ENCODE measurements at regions not wholly inside any gene's neighbourhood (a gene's known extent, or its start where the extent isn't known, plus 50 kb on each side); places are given as distances from the start of the nearest gene placed in this dataset.

GRCh38 chr10:6766131-6766801 is 186.2 kb upstream of the PRKCQ start:
- DNase-seq (ENCODE audit: low read depth), result no peak

- no peak for DNase-seq (ENCODE audit: low read depth)
Measured at GRCh38 chr10:6763423-6763822, 183.3 kb upstream of the PRKCQ start.

DNA sequence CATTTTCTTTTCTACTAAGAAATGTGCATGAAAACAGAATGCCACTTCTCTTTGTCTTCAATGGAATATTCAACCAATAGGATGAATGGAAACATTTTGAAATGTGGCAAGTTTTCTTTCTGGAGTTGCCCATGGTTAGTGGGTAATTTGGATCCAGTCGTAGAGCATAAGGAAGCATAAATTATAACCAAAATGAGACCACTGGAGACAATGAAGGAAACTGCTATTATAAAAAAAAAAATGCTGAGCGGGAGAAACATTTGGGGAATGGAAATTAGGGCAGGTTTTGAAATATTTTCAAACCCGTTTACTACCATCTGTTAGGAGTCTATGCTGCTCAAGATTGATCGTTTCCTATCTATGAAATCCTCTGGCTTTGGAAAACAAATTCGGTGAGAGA is 182.9 kb upstream of the PRKCQ start:
- no peak for DNase-seq (ENCODE audit: low read depth)

DNA sequence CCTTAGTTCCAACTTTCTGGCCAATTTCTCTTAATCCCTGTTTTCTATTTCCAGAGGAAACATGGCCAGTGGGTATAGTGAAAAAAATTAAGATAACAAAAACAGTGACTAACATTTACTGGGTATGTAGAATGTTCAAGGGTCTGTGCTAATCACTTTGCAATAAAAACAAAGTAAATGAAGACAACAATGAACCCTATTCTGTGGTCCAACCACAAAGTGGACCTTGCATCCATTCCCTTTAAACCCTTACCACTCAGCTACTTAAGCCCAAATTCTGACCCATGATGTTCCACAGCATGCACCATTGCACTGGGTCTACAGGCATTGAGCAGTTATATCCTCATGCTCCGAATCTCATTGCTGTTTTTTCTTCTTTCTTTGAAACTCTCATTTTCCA is 179.9 kb upstream of the PRKCQ start:
- no peak for DNase-seq (ENCODE audit: low read depth)

DNA sequence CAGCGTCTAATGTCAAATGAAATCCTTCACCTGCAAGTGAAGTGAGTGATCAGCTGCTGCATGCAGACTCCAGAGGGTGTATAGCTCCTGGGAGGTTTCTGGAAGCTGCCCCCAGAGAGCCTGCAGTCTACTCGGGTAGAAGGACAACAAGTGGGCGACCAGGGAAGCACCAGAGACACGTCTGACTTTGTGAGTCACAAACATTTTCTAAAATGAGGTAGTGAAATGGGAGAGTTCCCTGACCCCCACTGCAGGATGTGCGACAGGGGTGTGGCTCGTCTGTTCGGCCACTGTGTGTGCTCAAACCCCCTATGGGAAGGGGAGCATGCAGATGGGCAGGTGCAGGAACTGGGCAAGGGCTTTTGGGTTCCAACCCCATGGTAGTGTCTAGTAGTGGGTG is 177.1 kb upstream of the PRKCQ start:
- no peak for DNase-seq (ENCODE audit: low read depth)

GRCh38 chr10:6756716-6757115 is 176.6 kb upstream of the PRKCQ start:
- no peak for DNase-seq (ENCODE audit: low read depth)

- DNase-seq (ENCODE audit: low read depth), result no peak
Measured at GRCh38 chr10:6755781-6756460, 175.8 kb upstream of the PRKCQ start.

- no peak for DNase-seq (ENCODE audit: low read depth)
Measured at GRCh38 chr10:6753644-6754043, 173.6 kb upstream of the PRKCQ start.

- DNase-seq (ENCODE audit: low read depth), result no peak
Measured at GRCh38 chr10:6751363-6751762, 171.3 kb upstream of the PRKCQ start.

DNA sequence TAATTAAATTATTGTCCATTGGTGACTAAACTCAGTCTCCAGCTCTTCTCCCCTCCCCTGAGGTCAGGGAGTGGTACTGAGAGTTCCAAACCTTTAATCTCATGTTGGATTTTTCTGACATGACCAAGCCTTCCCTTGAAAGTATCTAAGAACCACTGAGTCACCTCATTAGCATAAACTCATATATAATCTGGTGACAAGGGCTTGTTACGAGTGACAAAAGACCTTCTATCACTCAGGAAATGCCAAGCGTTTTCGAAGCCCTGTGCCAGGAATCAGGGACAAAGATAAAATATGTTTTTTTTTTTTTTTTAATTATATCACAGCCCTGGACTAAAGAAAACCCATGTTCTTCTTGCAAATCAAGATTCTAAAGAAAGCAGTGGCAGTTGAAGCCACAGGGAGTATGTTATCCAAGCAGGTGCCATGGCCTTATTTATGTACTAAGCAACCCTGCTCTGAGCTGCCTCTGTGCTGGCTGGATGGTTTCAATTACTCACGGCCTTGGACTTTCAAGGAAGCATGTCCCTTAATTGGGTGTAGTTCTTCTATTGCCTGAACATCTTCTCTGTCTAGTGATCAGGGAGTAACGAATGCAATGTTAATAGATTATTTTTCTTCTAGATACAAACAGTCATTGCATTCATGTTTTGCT is 169.0 kb upstream of the PRKCQ start:
- DNase-seq (ENCODE audit: low read depth), result peak; percentile 49

DNA sequence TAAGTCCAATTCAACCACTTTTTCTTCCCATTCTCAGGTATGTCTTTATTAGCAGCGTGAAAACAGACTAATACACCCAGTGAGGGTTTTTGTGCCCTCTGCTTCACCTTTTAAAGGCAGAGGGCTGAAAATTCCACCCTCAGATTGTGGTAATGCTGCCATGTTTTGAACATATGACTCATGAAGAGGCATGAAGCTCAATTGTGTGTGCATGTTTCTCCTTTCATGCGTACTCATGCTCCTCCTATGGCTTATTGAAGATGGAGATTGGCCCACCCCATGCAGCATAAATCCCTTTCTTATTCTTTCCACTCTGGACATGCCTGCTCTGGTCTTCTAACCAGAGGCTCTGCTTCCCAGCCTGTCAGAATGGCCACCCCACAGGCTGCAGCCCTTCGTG is 168.0 kb upstream of the PRKCQ start:
- DNase-seq (ENCODE audit: low read depth), result no peak

- DNase-seq (ENCODE audit: low read depth), result no peak
Measured at GRCh38 chr10:6746782-6747181, 166.7 kb upstream of the PRKCQ start.

DNA sequence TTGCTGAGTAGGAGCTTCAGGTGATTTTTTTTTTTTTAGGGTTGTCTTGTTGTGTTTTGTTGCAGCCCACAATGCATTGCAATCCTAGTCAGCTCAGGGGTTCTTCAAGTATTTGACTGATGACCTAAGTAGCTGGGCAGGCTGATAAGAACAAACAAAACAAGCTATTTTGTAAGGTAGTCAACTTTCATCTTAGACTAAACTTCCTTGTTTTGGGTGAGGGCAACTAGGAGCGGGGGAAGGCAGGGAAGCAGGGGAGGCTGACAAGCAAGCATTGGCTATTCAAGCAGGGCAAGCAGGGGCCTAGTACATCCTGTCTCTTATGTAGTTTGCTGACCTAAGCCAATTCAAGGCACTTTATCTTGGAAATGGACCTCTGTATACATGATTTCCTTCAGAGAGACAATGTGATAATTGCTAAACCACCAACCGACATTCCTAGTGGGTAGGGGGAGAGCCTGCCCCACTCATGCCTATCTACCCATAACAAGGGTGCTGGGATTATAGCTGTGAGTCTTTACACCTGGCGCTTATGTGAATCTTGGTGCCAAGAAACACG is 163.3 kb upstream of the PRKCQ start:
- no peak for DNase-seq (ENCODE audit: low read depth)

GRCh38 chr10:6741541-6741941 is 161.5 kb upstream of the PRKCQ start:
- no peak for DNase-seq (ENCODE audit: low read depth)

DNA sequence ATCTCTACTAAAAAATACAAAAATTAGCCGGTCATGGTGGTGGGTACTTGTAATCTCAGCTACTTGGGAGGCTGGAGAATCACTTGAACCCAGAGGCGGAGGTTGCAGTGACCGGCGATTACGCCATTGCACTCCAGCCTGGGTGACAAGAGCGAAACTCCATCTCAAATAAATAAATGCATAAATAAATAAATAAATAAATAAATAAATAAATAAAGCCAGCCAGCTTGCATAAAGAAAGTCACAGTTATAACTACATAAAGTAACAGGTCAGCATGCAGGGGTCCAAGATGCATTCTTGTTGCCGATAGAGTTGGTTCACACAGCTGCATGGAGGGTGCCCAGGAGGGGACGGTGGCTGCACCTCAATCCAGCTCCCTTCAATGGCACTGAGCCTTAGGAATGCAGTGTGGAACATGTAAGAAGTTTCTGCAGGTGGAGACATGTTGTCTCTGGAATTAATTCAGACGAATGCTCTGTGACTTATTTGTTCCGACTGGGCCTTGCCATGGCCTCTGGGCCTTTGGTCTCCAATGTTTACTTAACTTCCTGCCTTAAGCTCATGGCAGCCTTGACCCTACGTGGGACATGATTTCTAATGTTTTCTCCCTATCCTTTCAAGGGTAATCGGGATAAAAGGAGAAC is 159.6 kb upstream of the PRKCQ start:
- no peak for DNase-seq (ENCODE audit: low read depth)

- DNase-seq (ENCODE audit: low read depth), result no peak
Measured at GRCh38 chr10:6738112-6738768, 158.2 kb upstream of the PRKCQ start.

DNA sequence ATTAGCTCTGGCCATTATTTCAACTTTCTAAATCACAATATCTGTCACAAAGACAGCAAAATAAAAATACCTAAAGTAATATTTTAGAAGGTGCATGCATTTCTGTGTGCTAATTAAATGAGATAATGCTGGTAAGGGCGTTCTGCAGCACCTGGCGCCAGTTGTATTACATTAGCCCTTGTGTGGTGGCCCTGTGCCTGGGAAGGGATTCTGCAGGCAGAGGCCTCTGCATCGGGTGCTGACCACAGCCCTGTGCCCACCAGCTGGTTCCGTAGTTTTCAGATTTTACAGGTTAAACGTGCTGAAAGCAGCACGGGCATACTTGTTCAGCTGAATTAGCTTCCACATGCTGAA is 157.7 kb upstream of the PRKCQ start:
- DNase-seq (ENCODE audit: low read depth), result no peak

DNA sequence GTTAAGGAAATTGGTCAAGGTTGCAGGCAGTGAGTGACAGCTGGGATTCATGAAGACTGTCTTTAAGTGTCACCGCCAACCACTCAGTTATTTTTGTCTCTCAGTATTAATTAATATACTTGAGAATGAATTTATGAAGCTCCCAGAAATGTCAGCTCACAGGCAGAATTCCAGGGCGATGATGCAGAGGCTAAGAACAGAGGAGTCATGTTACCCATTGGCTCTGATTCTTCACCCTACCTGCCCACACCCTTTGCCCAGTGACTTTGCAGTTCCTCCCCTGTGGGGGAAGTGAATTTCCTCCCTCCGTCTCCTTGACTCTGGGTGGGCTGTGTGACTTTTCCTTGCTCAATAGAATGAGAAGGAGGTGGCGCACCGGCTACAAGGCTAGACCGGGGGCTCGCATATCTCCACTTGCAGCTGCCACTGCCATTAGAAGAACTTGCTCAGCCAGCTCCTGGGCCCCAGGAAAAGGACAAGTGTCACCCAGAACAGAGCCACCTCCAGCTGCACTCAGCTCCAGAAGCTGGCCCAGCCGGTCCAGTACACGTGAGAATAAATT is 157.1 kb upstream of the PRKCQ start:
- DNase-seq (ENCODE audit: low read depth), result no peak

DNA sequence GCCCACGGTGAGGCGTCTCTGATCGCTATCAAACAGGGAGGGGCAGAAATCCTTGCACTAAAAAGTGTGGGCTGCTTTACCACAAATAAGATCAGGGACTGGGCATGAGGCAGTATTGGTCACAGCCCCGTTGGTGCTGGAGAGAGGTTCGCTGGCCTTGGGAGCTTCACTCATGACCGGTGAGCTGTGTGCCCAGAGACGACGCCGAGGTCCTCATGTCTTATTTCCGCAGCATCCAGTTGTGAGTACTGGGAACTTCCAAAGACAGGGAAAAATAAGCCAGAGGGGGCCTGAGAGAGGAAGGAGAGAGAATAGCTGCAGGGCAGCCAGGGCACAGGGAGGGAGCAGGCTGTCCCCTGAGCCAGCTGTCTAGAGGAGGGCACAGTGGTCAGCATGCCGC is 154.2 kb upstream of the PRKCQ start:
- DNase-seq (ENCODE audit: low read depth), result no peak

GRCh38 chr10:6729861-6730344 is 149.8 kb upstream of the PRKCQ start:
- DNase-seq (ENCODE audit: low read depth), result no peak

GRCh38 chr10:6729071-6729774 is 149.1 kb upstream of the PRKCQ start:
- peak; percentile 42 for DNase-seq (ENCODE audit: low read depth)

Data from HS-5 (cell line).